WI38 (cell line): ENCODE measurements at regions not wholly inside any gene's neighbourhood (a gene's known extent, or its start where the extent isn't known, plus 50 kb on each side); places are given as distances from the start of the nearest gene placed in this dataset.

Experiments
- H3K4me3 ChIP-seq: 2 replicates; pipeline ENCODE4 v1.5.1; 2011; ENCODE audit warnings: low read depth, mild to moderate bottlenecking, control low read depth, low read length
- TF ChIP-seq, protein P1 (sequence below): IDR thresholded peaks from 2 replicates; pipeline ENCODE4 v1.5.1; 2012; ENCODE audit warnings: low read depth, mild to moderate bottlenecking, control low read depth, low read length

DNA sequence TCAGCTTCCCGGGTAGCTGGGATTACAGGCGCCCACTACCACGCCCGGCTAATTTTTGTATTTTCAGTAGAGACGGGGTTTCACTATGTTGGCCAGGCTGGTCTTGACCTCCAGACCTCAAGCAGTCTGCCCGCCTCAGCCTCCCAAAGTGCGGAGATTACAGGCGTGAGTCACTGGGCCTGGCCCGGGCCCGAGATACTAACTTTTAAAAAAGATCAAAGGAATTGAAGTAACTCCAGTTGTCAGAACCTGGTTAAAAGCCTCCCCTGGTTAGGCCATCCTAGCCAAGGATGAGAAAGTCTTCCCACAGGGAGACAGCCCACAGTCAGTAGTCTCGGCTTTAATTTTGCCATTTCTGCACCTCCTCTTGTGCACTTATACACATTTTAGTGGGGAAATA is 212.3 kb upstream of the MCTP2 start:
- TF ChIP-seq, protein P1, sequence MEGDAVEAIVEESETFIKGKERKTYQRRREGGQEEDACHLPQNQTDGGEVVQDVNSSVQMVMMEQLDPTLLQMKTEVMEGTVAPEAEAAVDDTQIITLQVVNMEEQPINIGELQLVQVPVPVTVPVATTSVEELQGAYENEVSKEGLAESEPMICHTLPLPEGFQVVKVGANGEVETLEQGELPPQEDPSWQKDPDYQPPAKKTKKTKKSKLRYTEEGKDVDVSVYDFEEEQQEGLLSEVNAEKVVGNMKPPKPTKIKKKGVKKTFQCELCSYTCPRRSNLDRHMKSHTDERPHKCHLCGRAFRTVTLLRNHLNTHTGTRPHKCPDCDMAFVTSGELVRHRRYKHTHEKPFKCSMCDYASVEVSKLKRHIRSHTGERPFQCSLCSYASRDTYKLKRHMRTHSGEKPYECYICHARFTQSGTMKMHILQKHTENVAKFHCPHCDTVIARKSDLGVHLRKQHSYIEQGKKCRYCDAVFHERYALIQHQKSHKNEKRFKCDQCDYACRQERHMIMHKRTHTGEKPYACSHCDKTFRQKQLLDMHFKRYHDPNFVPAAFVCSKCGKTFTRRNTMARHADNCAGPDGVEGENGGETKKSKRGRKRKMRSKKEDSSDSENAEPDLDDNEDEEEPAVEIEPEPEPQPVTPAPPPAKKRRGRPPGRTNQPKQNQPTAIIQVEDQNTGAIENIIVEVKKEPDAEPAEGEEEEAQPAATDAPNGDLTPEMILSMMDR: no peak
- no peak overlapping the region for H3K4me3 ChIP-seq

DNA sequence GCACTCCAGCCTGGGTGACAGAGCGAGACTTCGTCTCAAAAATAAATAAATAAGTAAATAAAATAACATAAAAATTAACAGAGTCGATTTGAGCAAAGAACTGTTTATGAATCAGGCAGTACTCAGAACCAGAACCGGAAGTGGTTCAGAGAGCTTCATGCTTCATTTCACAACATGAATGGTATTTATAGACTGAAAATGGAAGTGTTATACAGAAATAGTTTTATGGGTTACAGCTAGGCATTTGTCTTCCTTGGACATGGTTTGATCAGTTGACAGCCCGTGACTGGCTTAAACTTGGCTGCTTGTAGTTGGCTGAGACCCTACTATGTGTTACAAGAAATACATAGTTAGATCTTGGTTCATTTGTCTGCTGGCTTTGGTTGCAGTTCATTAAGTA is 216.0 kb upstream of the MCTP2 start:
- TF ChIP-seq, protein P1: no peak
- no peak overlapping the region for H3K4me3 ChIP-seq

DNA sequence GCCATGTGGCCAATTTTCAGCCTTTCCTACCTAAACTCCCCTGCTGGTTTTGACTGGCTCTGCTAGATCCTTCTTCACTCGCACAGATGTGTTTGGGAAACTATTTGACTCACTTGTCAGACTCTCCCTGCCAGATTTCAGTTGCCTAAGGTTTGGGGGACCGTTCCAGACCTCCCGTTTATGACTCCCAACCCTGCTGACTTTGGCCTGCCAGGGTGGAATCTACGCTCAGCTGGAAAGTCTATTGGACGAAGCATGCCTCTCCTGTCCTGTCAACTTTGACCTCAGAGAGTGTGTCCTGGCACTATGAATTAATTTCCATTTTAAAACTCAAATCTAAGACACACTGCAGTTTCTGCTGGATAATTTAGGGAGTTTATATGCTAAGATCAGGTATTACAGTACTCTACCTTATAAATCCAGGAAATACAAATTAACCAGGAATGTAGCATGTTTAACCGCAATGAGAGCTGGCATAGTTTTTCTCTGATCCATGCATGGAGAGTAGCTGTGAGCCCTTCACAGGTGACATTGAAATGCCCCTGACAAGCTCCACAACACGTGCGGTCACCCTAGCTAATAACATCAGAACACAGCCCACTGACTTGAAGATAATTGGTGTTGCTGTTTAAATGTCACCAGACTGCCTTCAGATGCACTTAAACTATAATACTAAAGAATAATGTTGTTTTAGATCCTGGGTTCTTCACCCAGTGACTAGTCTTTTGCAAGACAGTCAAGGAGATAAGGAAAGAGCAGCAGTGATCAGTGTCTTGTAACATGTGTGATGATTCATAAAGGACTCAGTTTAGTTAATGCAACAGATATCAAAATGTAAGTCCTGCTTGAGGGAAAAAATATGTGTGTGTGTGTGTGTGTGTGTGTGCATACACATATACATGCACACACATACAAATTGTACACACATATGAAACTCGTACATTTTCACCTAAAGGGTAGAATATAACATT is 223.0 kb upstream of the MCTP2 start:
- no peak overlapping the region for H3K4me3 ChIP-seq
- TF ChIP-seq, protein P1: no peak

DNA sequence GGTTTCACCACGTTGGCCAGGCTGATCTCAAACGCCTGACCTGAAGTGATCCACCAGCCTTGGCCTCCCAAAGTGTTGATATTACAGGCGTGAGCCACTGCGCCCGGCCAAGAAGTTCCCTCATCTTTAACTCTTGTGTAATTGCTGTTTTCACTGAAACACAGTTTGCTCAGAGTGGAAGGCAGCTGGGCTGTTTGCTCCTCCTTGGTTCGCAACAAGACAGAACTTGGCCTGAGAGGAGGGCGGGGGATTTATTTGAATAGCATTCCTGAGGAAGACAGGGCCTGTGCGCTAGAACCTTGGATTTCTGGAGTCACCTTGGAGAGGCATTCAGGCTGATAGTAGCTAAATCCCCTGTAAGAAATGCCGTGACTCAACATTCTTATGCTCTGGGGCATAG is 226.7 kb upstream of the MCTP2 start:
- TF ChIP-seq, protein P1: no peak
- no peak overlapping the region for H3K4me3 ChIP-seq

DNA sequence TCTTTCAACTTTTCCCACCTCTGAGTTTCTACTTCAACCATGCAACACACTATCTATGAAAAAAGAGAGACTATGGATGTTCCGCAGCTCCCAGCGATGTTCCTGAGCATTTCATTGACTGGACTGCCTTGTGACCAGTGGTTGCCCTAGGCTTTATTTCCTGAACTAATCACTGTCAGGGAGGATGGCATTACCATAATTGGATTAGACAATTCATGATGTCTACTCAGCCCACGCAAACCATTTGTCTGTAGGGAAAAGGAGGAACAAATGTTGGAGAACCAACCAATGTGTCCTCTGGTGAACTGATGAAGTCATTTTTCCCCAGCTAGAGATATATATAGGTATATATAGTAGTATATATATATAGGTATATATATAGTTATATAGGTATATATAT is 229.3 kb upstream of the MCTP2 start:
- TF ChIP-seq, protein P1: no peak
- H3K4me3 ChIP-seq: no peak overlapping the region

DNA sequence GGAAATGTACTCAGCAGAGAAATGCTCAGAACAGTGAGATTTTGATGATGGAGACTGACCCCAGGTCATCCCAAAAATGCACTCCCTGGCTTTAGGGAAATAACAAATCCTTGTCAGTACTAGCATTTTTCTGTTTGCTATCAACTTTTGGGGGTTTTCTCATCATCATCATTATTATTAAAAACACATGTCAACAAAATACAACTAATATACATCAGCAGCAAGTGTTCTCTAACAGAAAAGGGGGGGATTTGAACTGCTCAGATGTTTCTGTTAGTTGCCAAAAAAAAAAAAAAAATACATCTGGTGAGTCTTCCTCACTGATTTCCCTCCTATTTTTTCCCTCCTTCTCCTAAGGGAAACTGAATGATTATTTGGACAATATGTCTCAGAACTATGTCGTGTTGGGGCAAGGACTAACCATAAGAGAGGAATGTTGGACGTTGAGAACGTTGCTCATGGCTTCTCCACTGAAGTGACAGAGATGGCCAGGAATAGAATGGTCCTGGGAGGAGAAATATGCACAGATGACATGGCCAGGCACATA is 230.0 kb upstream of the MCTP2 start:
- no peak overlapping the region for H3K4me3 ChIP-seq
- TF ChIP-seq, protein P1: no peak

DNA sequence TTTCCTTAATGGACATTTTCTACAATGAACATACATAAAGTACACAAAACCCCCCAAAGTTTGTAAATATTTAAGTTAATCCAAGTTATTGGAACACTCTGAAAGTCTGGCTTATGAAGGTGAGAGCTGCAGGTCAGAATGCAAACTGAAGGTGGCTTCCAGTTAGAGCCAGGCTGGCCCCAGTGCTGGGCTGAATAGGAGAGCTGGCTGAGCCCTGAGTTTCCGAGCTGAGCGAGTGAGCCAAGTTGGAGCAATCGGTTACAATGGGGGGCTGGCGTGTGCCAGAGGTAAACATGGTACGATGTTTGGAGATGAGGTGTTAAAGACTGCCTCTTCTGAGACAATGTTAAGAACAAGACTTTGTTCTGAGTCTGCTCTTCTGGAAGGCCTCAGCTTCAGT is 230.8 kb upstream of the MCTP2 start:
- TF ChIP-seq, protein P1: no peak
- H3K4me3 ChIP-seq: no peak overlapping the region
